GM19023 (cell line): ENCODE measurements at regions not wholly inside any gene's neighbourhood (a gene's known extent, or its start where the extent isn't known, plus 50 kb on each side); places are given as distances from the start of the nearest gene placed in this dataset.
"Not testable (repeated sequence)": the region's sequence is repeated elsewhere in the genome, so short reads cannot be mapped to it uniquely, and the experiment has no call there.

Experiments
- ATAC-seq: cut with Tn5 transposase; IDR thresholded peaks from one replicate; pipeline ENCODE4 v1.9.1; 2021; ENCODE audit warnings: mild to moderate bottlenecking, moderate library complexity; ENCODE audit not compliant: unreplicated experiment

DNA sequence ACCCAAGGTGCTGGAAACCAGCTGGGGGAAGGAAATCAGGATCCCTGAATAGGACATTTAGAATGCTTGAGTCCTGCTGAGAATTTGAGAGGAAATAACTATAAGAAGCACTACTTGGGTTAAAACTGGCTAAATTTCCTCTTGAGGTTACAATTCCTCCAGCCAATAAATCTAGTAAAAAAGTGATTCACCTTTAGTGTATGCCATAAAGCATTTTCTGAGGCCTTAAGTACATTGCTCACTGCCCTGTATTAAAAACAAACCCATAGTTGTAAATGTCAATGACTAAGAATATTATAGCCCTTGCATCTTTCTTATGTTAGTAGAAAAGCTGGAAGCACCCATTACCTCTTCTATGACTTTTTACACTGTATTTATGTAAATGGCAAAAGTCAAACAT is 634.7 kb upstream of the ARRDC3 start:
- ATAC-seq: no peak

DNA sequence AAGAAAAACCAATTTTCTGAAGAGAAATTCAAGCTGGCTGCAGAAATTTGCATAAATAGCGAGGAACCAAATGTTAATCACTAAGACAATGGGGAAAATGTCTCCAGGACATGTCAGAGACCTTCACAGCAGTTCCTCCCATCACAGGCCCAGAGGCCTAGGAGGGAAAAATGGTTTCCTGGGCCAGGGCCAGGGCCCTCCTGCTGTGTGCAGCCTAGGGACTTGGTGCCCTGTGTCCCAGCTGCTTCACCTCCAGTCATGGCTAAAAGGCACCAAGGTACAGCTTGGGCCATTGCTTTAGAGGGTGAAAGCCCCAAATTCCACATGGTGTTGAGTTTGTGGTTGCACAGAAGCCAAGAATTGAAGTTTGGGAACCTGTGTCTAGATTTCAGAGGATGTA is 628.7 kb upstream of the ARRDC3 start:
- not testable (repeated sequence) for ATAC-seq

DNA sequence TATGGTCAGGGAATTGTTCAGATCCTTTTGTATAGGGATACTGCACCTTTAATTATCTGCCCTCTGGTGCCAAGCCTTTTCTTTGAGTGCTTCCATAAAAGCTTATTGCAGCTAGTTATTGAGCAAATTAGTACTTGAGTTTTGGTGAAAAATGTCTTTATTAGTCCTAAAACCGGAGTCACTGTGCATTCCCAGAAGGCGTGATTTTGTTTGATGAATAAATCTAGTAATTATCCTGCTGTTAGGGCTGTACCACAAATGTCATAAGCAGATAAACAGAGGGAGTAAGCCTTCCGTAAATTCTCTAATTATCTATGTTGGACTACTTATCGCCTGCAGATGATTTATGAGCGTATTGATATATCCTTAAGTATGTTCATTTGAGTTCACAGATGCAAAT is 620.7 kb upstream of the ARRDC3 start:
- no peak for ATAC-seq

DNA sequence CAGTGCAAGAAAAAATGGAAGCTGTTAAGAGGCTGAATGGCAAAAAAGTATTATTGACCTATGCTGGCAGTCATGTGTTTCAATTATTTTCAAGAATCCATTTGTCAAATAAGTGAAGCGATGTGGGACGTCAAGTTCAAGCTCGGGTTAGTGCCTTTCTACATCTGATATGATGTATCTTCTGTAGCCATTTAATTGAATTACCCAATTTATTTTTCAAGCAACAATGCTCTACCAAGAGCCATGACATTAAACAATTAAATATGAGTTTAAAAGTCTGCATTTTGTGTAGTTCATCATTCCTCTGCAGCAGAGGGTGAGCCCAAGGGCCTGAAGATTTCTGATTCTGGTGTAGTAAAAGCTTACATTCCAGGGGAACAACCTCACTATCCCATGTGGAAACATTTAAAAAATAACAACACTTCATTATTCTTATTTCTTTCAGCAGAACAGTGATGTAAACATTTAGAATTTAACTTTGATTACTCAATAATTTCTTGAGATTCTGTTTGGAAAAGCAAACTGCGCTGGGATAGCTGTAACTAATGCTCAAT is 619.7 kb upstream of the ARRDC3 start:
- no peak for ATAC-seq

DNA sequence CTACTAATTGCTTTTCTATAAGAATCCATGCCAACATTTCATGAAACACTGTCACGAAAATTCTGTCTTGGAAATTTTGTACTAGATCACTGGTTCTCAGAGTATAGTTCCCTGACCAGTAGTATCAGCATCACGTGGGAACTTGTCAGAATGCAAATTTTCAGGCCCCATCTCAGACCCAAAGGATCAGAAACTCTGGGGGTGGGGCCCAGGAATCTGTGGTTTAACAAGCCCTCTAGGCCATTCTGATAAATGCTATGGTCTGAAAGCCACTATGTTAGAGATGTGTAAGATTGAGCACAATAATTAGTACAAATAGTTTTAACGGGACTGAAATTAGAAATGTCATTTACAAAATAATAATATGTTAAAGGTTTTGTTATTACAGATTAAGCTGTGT is 615.7 kb upstream of the ARRDC3 start:
- no peak for ATAC-seq

DNA sequence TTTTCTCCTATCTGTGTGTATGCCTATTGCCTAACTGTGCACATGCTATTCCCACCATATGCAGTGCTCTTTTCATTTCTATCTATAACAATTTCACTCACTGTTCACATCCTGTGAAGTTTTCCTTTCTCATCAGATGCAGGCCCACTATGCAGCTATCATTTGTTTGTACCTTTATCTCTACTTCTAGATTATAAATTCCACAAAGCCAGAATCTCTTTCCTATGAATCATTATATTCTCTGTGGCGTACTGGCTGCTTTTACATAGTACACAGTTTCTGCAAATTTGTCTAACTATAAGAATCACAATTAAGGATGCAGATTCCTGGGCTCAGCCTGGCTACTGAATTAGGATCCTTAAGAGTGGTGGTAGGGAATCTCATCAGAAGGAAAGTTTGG is 600.8 kb upstream of the ARRDC3 start:
- no peak for ATAC-seq

DNA sequence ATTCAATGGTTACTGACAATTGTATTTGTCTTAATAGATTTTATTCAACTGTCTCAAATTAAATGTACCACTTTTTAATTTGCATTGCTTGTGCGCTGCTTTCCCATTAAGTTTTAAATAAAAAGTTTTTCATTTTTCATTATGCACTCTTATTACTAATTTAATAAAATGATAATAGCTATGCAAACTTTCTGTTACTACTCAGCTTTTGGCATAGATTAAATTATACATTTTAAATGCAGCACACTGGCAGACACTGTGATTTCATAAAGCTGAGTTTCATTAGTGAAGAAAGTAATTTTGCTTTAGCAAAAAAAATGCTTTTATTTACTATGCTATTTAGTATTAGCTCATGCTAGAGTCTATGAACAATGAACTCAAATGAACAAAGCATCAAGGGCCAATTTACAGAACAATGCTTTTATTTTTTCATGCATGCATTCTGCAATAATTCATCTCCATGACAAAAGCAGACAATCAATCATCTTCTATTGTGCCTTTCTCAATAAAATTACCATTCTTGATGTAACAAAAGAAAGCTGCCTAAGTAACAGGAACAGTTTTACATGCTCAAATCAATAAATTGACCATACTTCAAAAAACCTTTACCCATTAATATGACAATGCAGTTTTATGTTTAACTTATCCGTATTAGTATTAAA is 595.2 kb upstream of the ARRDC3 start:
- no peak for ATAC-seq

DNA sequence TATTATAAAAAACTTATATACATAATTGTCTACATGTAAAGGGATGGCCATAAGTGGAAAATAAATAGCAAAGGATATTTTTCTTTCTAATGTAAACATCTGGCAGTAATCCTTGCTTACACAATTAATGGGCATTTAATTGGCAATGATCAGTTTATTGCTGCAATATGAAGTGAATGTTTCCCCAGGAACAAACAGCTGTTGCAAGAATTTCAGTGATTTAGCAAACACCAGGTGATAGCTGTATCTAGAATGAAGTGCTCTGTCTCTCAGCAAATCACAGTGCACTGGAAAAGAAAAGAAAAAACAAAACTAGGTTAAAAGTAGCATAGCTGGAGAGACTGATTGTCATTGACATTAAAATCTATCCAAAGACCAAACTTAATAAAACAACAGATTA is 594.5 kb upstream of the ARRDC3 start:
- ATAC-seq: no peak

DNA sequence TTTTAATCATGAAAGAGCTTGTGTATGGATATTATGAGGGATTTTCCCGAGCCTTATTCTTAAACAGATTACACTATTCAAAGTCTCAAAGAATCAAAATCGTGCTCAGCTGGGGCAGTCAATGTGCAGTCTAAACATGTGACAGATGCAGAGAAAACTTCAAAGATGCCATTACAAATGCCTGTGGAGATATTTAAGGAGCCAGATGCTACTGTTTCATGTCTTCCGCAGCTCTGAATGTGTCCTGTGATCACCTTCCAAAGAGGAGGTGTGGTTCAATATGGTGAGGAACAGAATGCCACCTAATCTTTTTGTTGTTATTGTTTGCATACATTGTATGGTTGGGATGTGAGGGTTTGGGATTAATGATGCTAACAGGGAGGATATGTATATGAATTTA is 593.3 kb upstream of the ARRDC3 start:
- ATAC-seq: no peak

DNA sequence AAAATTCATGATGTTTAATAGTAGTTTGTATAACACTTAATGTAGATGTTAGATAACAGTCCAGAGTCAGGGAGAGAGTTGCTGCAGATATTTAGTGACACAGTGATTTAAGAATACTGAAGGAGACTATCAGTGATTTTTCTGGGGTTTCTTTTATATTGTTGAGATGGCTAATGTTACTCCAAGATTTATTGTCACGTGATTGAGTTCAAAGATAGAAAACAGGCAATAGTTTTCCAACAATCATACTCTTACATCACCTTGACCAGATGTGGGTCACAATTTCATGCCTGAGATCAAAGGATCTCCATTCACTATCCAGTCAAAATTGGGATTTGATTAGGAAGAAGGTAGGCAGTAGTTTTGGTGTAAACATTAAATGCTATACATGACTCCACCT is 580.0 kb upstream of the ARRDC3 start:
- no peak for ATAC-seq

DNA sequence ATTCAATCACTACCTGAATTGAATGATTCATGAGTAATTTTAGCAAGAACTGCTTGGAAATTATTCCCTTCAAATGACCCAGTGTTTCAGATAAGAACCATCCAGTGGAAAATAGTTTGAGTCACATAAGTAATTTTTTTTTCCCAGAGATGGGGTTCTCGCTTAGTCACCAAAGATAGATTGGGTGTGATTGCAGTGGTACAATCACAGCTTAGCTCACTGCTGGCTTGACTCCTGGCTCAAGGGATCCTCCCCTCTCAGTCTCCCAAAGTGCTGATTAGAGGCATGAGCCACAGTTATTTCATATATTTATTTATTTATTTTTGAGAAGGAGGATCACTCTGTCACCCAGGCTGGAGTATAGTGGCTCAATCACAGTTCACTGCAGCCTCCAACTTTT is 574.5 kb upstream of the ARRDC3 start:
- ATAC-seq: no peak

DNA sequence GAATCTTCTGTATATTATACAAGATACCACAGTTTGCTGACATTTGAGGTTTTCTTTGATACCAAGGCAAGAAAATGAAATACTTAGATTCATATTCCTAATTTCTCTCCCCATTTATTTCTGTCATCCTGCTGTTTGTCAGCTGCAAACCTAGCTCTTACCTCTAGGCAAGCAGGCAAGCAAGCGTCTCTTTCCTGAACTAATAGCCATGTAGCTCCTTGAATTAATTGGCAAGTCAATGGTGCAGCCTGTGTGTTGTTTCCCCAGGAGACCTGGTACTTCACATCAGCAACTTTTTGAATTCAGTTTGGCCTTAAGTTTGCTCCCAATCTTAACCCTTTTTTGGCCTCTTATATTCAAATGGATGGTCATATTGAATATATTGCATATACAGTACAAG is 573.6 kb upstream of the ARRDC3 start:
- ATAC-seq: no peak

DNA sequence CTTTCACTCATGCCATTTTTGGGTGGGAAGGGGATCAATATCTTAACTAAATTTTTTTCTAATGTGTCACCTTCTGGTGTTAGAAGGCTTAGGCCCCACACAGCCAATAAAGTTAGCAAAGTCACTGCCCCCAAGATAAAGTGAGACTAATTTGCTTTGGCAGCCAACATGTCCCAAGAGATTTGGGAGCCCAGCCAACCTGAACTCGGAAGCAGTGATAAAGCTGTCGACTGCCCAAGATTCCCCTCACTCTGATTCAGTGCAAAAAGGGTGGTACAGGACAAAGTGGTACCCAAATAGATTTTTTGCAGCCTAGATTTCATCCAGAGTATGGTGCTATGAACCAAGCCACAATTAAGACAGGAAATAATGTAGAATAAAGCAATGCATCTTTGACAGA is 572.5 kb upstream of the ARRDC3 start:
- ATAC-seq: no peak

DNA sequence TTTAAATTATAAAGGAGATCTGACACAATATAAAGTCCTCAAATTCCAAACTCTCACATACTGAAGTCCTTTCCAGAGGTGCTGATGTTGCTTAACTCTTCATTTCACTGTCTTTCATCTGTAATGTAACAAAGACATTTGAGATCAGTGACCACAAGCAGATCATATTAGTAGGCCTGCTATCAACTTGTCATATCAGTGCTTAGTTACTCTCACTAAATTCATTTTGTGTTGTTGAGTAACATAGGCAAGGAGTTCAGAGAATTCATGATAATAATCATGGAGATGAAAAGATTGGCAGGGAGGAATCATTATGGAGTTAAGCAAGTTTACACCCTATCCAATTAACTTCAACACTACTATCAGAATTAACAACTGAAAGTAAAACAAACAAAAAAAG is 571.0 kb upstream of the ARRDC3 start:
- no peak for ATAC-seq

DNA sequence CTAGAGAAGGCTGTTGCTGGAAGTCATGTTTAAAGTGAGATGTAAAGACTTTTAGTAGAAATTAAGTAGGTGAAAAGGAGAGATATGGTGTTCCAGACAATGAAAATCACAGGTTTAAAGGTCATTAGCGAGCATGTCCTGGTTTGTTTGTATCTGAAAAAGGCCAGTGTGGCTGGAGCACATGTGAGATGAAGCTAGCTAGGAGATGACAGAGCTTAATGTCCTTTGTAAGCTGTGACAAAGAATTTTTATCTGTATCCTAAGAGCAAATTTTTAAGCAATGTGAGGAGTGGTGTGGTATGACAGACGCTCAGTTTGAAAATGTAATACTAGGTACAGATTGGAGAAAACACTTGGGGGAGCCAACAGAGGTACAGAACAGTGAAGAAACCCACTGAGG is 567.2 kb upstream of the ARRDC3 start:
- ATAC-seq: no peak

DNA sequence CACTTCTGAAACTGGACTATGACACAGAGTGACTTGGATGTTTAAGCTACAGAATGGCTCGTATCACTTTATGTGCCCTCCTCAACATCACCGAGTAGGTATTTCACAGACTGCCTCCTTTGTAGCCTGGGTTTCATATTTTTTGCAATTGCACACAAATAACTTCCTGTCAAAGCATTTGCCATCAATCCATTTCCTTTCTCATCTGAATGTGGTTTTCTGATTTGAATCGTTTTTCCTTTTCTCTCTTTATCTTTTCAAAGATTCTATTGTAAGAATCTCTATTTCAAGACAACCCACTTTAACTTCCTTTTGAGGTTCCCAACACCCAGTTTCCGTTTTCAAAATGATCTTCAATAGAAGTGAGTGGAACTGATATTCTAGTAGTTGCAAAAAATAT is 563.8 kb upstream of the ARRDC3 start:
- ATAC-seq: no peak

DNA sequence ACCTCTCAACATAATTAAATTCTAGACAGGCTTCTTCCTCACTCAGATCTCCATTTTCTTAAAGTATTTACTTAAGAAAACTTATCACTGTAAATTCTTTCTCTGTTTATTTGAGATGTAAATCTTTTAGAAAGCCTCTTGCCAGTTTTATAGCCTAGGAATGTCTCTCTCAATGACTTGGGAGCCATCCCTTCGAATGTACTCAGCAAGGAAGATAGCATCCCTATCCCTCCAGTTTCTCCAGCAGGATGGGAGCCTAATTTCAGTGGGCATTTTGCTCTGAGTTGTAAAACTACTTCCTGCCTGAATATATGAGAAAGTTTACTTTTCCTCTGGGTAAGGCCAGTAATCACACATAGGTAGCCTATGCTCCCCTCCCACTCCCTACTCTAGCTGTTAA is 558.5 kb upstream of the ARRDC3 start:
- ATAC-seq: no peak

DNA sequence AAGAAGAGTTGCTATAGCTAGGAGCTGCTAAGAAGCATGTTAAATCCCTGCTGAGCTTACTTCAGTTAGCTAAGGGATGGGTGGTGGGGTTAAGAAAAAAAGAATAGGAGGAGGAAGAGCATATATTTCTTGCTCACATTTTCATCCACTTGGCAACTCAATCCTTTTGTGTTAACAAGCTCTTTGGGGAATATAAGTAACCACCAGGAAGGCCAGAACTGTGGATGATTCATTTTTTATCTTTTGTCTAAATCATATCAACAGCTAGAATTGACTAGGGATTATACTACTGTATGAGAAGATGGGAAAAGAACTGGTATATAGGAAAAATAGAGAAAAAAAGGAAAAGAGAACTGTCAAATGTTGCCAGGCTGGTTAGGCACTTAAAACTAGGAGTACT is 555.3 kb upstream of the ARRDC3 start:
- no peak for ATAC-seq

DNA sequence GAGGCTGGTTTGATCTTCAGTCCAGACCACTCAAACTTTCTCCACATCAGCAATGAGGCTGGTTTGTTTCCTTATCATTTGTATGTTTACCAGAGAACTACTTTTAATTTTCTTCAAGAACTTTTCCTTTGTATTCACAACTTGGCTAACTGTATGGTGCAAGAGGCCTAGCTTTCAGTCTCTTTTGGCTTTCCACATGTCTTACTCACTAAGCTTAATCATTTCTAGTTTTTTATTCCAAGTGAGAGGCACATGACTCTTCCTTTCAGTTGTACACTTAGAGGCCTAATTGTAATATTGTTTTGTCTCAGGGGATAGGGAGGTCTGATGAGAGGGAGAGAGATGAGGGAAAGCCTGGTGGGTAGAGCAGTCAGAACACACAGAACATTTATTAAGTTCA is 554.0 kb upstream of the ARRDC3 start:
- ATAC-seq: no peak

DNA sequence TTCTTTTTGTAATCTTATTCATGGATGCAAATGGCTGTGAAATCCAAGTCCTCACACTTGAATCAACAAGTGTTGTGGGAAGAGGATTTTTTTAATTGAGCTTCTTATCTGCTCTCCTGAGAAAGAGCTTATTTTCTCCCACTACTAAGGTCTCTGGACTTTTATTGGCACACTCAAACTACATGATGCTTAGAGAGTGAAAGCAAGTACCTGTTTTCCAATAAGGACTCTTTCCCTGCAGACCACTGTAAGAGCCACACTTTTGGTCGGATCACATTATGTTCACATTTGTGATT is 546.4 kb upstream of the ARRDC3 start:
- no peak for ATAC-seq

DNA sequence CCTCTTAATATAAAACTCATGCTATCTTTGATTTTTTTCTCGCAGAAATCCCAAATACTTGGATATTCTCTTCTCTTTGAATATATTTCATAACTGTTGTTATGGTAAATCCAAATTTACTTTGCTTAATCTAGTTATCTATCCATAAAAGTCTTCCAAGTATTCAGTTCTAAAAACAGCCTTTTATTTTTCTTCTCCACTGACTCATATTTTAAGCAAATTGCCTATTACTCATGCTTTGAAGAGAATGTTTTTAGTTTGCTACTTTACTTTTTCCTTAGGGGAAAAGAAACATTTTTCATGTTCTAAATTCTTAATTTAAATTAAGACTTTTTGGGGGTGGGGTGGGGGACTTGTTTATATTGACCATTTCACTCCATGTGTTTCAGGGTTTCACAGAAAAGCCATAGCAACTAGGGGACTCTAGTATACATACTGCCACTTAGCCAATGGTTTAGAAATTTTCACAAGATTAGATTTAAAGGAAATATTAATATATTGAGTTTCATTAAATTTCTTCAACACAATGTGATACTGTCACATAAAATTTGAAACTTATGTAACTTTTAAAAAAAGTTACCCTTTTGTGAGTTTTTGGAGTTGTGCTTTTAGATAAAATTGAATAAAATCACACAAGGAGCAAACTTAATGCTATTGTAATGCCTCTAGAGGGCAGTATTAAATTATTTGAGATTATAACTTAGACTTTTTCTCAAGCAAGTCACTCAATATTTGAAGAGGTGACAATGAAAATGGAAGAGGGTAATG is 545.8 kb upstream of the ARRDC3 start:
- ATAC-seq: no peak

DNA sequence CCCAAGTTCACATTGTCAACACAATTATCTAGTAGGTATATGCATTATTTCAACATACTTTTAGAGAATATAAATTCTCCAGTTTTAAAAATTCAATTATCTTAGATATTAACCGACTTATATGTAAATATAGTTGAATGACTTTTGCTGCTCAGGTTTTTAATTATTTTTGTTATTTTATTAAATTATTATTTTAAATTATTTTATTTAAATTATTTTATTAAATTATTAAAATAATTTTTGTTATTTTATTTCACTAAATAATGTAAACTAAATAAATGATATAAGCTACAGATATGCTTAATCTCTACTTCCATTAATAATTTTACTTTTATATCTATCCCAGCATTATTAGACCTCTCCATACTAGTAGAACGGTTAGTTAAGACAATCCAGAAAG is 544.3 kb upstream of the ARRDC3 start:
- no peak for ATAC-seq

DNA sequence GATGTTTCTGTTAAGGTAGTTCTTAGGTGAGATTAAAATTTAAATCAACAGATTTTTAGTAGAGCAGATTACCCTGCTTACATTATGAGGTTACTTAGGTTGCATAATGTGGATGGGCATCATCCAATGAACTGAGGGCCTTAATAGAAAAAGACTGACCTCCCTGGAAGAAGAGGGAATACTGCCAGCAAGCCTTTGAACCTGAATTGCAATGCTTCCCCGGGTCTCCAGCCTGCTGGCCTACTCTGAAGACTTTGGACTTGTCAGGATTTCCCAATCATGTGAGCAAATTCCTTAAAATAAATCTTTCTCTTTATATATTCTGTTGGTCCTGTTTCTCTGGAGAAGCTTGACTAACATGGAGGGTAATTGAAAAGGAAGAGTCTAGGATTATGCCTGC is 542.1 kb upstream of the ARRDC3 start:
- ATAC-seq: no peak
